GM23338 (cell line): ENCODE measurements at regions not wholly inside any gene's neighbourhood (a gene's known extent, or its start where the extent isn't known, plus 50 kb on each side); places are given as distances from the start of the nearest gene placed in this dataset.

Source experiments
- ATAC-seq: fragments of 200-7000 bp; cut with Tn5 transposase; 3 replicates; pipeline ENCODE4 v1.9.1; 2020
- DNase-seq: peaks from one replicate; pipeline ENCODE4 v3.0.0-alpha.2; 2015; ENCODE audit warnings: low spot score
- H2AFZ ChIP-seq: fragments of 200-600 bp; sonication (generic); 2 replicates; pipeline ENCODE4 v1.8.0; 2016; ENCODE audit warnings: antibody characterized with exemption, mild to moderate bottlenecking, moderate library complexity
- H3F3A ChIP-seq: fragments of 200-600 bp; sonication (generic); replicated peaks from 2 replicates; pipeline ENCODE4 v1.8.0; 2017; ENCODE audit warnings: antibody characterized with exemption, mixed run types, low read depth
- H3K27ac ChIP-seq: fragments of 200-600 bp; sonication (generic); 2 replicates; pipeline ENCODE4 v1.6.1; 2016; ENCODE audit warnings: low read depth
- H3K27me3 ChIP-seq: fragments of 200-600 bp; sonication (generic); 2 replicates; pipeline ENCODE4 v1.8.0; 2016; ENCODE audit warnings: mild to moderate bottlenecking, mixed run types, moderate library complexity; ENCODE audit not compliant: insufficient read depth
- H3K36me3 ChIP-seq: fragments of 200-600 bp; sonication (generic); 2 replicates; pipeline ENCODE4 v1.8.0; 2016; ENCODE audit warnings: mild to moderate bottlenecking; ENCODE audit not compliant: insufficient read depth
- H3K4me1 ChIP-seq: fragments of 200-600 bp; sonication (generic); 2 replicates; pipeline ENCODE4 v1.8.0; 2016; ENCODE audit warnings: mild to moderate bottlenecking, moderate library complexity; ENCODE audit not compliant: insufficient read depth
- H3K4me2 ChIP-seq: fragments of 200-600 bp; sonication (generic); 2 replicates; pipeline ENCODE4 v1.7.1; 2017; ENCODE audit warnings: mixed run types
- H3K4me3 ChIP-seq: fragments of 200-600 bp; sonication (generic); 2 replicates; pipeline ENCODE4 v1.6.1; 2016; ENCODE audit warnings: mixed run types
- H3K79me2 ChIP-seq: fragments of 200-600 bp; sonication (generic); replicated peaks from 2 replicates; pipeline ENCODE4 v1.8.0; 2017; ENCODE audit warnings: mild to moderate bottlenecking; ENCODE audit not compliant: insufficient read depth
- H3K9me2 ChIP-seq: fragments of 200-600 bp; sonication (generic); 2 replicates; pipeline ENCODE4 v1.8.0; 2017; ENCODE audit not compliant: insufficient read depth
- H4K20me1 ChIP-seq: fragments of 200-600 bp; sonication (generic); replicated peaks from 2 replicates; pipeline ENCODE4 v1.8.0; 2017; ENCODE audit warnings: mild to moderate bottlenecking; ENCODE audit not compliant: insufficient read depth
- H3K27ac Mint-ChIP-seq: 2 replicates; pipeline ENCODE4 v1.8.0; 2020; ENCODE audit warnings: inconsistent platforms, mild to moderate bottlenecking, moderate library complexity, mixed read lengths
- H3K27me3 Mint-ChIP-seq: 3 replicates; pipeline ENCODE4 v1.8.0; 2022; ENCODE audit warnings: low read depth, mild to moderate bottlenecking, moderate library complexity, mixed read lengths, inconsistent platforms; ENCODE audit not compliant: insufficient read depth, poor library complexity
- H3K36me3 Mint-ChIP-seq: 3 replicates; pipeline ENCODE4 v1.8.0; 2021; ENCODE audit warnings: low read depth, mild to moderate bottlenecking, inconsistent platforms, moderate library complexity, mixed read lengths
- H3K4me1 Mint-ChIP-seq: 3 replicates; pipeline ENCODE4 v1.8.0; 2020; ENCODE audit warnings: mild to moderate bottlenecking, inconsistent platforms, mixed read lengths
- H3K4me3 Mint-ChIP-seq: 3 replicates; pipeline ENCODE4 v1.8.0; 2021; ENCODE audit warnings: moderate library complexity, mild to moderate bottlenecking, inconsistent platforms, mixed read lengths
- H3K9me3 Mint-ChIP-seq: 3 replicates; pipeline ENCODE4 v1.8.0; 2020; ENCODE audit warnings: moderate library complexity, mild to moderate bottlenecking, inconsistent platforms, mixed read lengths
- CREB1 ChIP-seq: fragments of 250-450 bp; sonication (Bioruptor Pico); IDR thresholded peaks from 2 replicates; pipeline ENCODE4 v1.5.0; 2020; ENCODE audit warnings: low read depth, mild to moderate bottlenecking, moderate library complexity
- CTCF ChIP-seq, 2 experiments: fragments of 200-600 bp in 1 of 2; sonication (generic) in 1 of 2; conservative IDR thresholded peaks; 2 replicates each; pipeline versions ENCODE4 v1.5.1 to v1.6.1; 2016 to 2017; ENCODE audit warnings: antibody characterized with exemption in 2 of 2, low read depth in 2 of 2, mild to moderate bottlenecking in 2 of 2, moderate library complexity in 1 of 2
- ETS1 ChIP-seq: IDR thresholded peaks from 2 replicates; pipeline ENCODE4 v1.6.1; 2016; ENCODE audit warnings: antibody characterized with exemption
- EZH2 ChIP-seq: fragments of 200-600 bp; sonication (generic); IDR thresholded peaks from one replicate; pipeline ENCODE4 v1.8.0; 2017; ENCODE audit warnings: antibody characterized with exemption, mild to moderate bottlenecking, low read depth; ENCODE audit not compliant: unreplicated experiment
- EZH2phosphoT487 ChIP-seq: fragments of 200-600 bp; sonication (generic); IDR thresholded peaks from one replicate; pipeline ENCODE4 v1.8.1; 2018; ENCODE audit warnings: antibody characterized with exemption; ENCODE audit not compliant: unreplicated experiment
- NANOG ChIP-seq: IDR thresholded peaks from 2 replicates; pipeline ENCODE4 v1.6.1; 2016; ENCODE audit warnings: antibody characterized with exemption, borderline replicate concordance
- POLR2AphosphoS5 ChIP-seq: IDR thresholded peaks from 2 replicates; pipeline ENCODE4 v1.6.1; 2016; ENCODE audit warnings: antibody characterized with exemption, low read depth
- REST ChIP-seq: IDR thresholded peaks from one replicate; pipeline ENCODE4 v1.6.1; 2018; ENCODE audit warnings: antibody characterized with exemption; ENCODE audit not compliant: unreplicated experiment
- ZNF331 ChIP-seq: fragments of 250-450 bp; sonication (Bioruptor Pico); IDR thresholded peaks from 2 replicates; pipeline ENCODE4 v1.5.0; 2020; ENCODE audit warnings: low read depth, mild to moderate bottlenecking, moderate library complexity
- ZNF462 ChIP-seq: fragments of 250-450 bp; sonication (Bioruptor Pico); IDR thresholded peaks from 2 replicates; pipeline ENCODE4 v1.5.0; 2020; ENCODE audit warnings: mild to moderate bottlenecking, moderate library complexity

- no peaks in the 10 kb centered on the region for H3K4me1 ChIP-seq
- H3K9me3 Mint-ChIP-seq: peaks cover 24% of the 10 kb centered on the region
- H3K4me3 Mint-ChIP-seq: no peak overlapping the region
- no peak for TF ChIP-seq CREB1
- TF ChIP-seq ZNF462 (CRISPR knock-in tag): no peak
- no peak for TF ChIP-seq POLR2AphosphoS5
- TF ChIP-seq REST: no peak
- no peak for TF ChIP-seq ETS1
- no peak for TF ChIP-seq EZH2phosphoT487
- TF ChIP-seq ZNF331 (CRISPR knock-in tag): no peak
- TF ChIP-seq EZH2: no peak
- no peak for TF ChIP-seq NANOG
- no peak for TF ChIP-seq CTCF (conservative IDR thresholded peaks at IDR 0.05; ENCODE audit: low read depth in 2 of 2)
- no peaks in the 10 kb centered on the region for H3K4me1 Mint-ChIP-seq
- 0 out of 2 replicates have a peak, but pooled peaks cover 3% of the 10 kb centered on the region for H3K9me2 ChIP-seq
- H3K79me2 ChIP-seq: no peaks in the 10 kb centered on the region
- 0 out of 3 replicates have a peak, but pooled peaks cover 2% of the 10 kb centered on the region for H3K36me3 Mint-ChIP-seq
- H2AFZ ChIP-seq: no peak overlapping the region
- H3K27ac Mint-ChIP-seq: no peak overlapping the region
- no peaks in the 10 kb centered on the region for H3F3A ChIP-seq
- H3K36me3 ChIP-seq: no peaks in the 10 kb centered on the region
- H3K27me3 Mint-ChIP-seq: no peaks in the 10 kb centered on the region
- no peak overlapping the region for H3K27ac ChIP-seq
- no peaks in the 10 kb centered on the region for H3K27me3 ChIP-seq
- H3K4me3 ChIP-seq: no peak overlapping the region
- ATAC-seq: no peak
- DNase-seq: no peak
- H3K4me2 ChIP-seq: no peak overlapping the region
- H4K20me1 ChIP-seq: no peaks in the 10 kb centered on the region
These were observed 446.2 kb upstream of the EYS start for GRCh38 chr6:66153247-66153646.
